ENCODE measurements at regions not wholly inside any gene's neighbourhood (a gene's known extent, or its start where the extent isn't known, plus 50 kb on each side); places are given as distances from the start of the nearest gene placed in this dataset.
"Not testable (repeated sequence)": the region's sequence is repeated elsewhere in the genome, so short reads cannot be mapped to it uniquely, and the experiment has no call there.

- no peak for DNase-seq (ENCODE audit: low read depth)
Observed at GRCh38 chr2:111664275-111664850, 219.6 kb downstream of the ANAPC1 start.

GRCh38 chr2:111665011-111665410 is 219.0 kb downstream of the ANAPC1 start:
- no peak for DNase-seq (ENCODE audit: low read depth)

GRCh38 chr2:111665551-111666116 is 218.4 kb downstream of the ANAPC1 start:
- no peak for DNase-seq (ENCODE audit: low read depth)

DNA sequence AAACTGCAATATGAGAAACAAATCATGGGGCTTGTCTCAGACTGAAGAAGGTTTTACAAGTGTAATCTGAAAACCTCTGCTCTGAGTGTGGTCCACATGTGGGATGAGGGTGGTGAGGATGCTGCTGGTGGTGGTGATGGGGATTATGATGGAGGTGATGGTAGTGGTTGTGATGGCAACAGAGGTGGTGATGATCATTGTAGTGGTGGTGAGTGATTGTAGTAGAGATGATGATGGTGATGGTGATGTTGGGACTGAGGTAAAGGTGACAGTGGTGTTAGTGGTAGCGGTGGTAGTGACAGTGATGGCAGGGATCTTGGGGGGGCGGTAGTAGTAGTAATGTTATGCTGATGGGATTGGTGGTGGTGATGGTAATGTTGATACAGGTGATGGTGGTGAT is 217.8 kb downstream of the ANAPC1 start:
- no peak for DNase-seq (ENCODE audit: low read depth)

DNA sequence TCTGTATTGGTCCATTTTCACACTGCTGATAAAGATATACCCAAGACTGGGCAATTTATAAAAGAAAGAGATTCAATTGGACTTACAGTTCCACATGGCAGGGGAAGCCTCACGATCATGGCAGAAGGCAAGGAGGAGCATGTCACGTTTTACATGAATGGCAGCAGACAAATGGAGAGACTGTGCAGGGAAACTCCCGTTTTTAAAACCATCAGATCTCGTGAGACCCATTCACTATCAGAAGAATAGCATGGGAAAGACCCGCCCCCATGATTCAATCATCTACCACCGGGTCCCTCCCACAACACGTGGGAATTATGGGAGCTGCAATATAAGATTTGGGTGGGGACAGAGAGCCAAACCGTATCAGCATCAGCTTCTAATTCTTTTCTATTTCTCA is 217.0 kb downstream of the ANAPC1 start:
- DNase-seq (ENCODE audit: low read depth), result no peak

DNA sequence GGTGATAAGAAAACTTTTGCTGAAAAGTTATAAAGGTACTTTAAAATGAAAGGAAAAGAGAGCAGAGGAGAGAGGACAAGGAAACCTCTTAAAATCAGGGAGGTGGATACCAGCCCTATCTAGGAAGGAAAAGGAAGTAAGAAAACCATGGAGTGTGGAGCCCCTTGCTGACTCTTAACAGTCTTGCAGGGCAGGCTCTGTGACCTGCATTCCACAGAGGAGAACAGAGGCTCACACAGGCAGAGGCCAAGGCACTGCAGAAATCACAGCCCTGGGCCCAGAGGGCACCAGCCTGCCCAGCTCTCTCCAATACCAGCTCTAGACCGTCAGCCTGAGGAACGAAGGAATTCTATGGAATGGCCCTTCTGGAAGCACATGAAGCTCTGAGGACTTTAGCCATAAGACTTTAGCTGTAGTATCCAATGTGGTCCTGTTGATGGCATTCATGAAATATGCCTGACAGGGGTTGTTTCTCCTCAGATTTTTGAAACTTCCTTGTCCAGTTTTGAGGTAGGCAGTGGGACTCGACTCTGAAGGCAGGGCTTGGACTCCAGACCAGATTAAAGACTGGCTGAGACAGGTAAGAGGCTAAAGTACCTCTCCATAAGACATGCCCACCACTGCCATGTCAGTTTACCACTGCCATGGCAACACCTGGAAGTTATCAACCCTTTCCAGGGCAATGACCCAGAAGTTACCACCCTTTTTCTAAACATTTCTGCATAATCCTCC is 216.3 kb downstream of the ANAPC1 start:
- DNase-seq (ENCODE audit: low read depth), result peak; percentile 78

DNA sequence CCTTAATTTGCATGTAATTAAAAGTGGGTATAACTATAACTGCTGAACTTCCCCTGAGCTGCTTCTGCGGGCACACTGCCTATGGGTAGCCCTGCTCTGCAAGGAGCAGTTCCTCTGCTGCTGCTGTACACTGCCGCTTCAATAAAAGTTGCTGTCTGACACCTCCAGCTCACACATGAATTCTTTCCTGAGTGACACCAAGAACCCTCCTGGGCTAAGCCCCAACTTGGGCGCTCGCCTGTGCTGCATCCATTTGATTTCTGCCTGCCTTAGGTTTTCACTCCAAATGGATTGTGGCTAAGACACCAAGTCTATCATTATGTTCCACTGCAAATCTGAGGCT is 215.7 kb downstream of the ANAPC1 start:
- no peak for DNase-seq (ENCODE audit: low read depth)

DNA sequence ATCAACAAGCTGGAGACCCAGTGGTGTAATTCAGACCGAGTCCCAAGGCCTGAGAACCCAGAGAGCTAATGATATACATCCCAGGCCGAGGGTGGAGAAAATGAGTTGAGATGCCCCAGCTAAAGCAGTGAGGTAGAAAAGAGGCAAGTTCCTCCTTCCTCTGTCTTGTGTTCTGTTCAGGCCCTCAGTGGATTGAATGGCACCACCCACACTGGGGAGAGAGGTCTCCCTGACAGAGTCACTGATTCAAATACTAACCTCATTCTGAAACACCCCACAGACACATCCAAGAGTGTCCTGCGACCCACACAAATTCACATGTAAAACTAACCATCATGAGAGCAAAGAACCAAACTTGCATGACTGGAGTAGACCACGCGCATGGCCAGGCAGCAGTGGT is 215.3 kb downstream of the ANAPC1 start:
- DNase-seq (ENCODE audit: low read depth), result no peak

DNA sequence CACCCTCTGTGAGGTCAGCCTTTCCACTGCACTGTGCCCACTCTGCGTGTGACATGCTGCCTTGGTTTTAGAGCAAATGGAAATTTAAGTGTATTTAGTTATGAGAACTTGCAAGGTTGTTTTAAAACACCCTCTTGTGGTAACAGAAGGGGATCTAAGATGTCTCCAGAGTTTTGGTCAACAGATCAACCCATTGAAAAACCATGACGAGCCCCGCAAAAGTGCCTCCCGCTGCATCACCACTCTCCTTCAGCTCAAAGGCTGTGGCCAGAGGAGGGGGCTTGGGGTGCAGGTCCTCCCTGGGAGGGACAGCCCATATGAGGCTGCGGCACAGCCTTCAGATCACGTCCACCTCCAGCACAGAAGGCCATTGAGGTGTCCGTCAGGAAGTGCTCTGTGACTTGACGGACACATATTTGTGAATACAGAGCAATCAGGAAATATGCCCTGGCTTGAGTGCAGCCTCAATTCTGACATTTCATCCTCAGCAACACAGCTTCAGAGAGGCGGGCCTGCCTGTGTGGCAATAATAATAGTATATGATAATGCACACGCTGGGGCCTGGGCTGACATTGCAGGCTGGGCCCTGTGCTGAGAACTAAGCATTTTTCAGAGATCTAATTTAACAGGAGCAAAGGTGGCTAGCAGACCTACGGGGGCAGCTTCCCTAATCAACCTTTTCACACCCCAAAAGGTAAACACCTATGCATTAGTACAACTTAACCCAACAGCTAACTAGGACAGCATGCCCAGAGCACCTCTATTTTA is 213.9 kb downstream of the ANAPC1 start:
- DNase-seq (ENCODE audit: low read depth), result no peak

DNA sequence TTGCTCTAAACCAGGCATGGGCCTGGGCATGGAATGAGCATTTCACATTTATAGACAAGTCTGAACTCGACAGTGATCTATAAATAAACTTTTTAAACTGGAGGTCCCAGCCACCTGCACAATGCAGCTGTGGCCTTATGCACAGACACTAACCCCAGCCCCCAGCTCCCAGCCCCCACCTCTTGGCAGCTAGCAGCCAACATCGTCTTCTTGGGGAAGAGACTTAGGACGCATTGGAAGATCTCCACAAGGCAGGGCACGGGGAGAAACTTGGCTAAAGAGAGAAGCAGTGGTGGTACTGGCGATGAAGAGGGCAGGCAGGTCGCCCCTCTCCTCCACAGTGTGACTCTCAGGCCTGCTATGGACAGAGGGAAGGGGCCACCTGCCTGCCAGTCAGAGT is 213.2 kb downstream of the ANAPC1 start:
- no peak for DNase-seq (ENCODE audit: low read depth)

DNA sequence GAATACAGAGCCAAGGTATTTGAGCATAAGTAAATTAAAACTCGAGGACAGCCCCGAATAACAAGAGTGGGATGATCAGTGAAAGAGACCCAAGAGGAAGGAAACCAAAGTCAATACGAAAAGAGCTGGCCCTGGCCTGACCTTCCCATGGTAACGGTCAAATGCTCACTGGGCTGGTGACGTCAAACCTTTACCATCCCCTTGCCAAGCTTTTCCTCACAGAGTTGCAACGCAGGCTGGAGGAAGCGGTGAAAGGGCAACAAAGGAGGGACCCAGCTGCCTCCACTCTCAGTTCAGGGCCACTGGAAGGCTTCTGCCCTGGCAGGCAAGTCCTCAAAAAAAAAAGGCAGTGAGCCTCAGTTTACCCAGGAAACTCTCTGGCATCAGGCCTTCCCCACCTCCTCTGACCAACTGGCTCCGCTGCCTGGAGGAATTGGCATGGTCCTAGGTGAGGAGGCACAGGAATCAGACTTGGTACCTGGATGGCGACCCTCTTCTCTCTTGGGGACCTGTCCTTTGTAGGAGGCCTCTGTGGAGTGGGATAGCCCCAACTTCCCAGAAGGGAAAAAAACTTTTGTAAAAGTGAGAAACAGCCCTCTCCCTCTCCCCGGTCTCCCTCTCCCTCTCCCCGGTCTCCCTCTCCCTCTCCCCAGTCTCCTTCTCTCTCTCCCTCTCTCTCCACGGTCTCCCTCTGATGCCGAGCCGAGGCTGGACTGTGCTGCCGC is 212.4 kb downstream of the ANAPC1 start:
- DNase-seq (ENCODE audit: low read depth), result no peak

DNA sequence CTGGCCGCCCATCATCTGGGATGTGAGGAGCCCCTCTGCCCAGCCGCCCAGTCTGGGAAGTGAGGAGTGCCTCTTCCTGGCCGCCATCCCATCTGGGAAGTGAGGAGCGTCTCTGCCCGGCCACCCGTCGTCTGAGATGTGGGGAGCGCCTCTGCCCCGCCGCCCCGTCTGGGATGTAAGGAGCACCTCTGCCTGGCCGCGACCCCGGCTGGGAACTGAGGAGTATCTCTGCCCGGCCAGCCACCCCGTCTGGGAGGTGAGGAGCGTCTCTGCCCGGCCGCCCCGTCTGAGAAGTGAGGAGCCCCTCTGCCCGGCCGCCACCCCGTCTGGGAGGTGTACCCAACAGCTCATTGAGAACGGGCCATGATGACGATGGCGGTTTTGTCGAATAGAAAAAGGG is 211.4 kb downstream of the ANAPC1 start:
- DNase-seq (ENCODE audit: low read depth), result not testable (repeated sequence)

- no peak for DNase-seq (ENCODE audit: low read depth)
Observed at GRCh38 chr2:111673526-111673925, 210.5 kb downstream of the ANAPC1 start.

DNA sequence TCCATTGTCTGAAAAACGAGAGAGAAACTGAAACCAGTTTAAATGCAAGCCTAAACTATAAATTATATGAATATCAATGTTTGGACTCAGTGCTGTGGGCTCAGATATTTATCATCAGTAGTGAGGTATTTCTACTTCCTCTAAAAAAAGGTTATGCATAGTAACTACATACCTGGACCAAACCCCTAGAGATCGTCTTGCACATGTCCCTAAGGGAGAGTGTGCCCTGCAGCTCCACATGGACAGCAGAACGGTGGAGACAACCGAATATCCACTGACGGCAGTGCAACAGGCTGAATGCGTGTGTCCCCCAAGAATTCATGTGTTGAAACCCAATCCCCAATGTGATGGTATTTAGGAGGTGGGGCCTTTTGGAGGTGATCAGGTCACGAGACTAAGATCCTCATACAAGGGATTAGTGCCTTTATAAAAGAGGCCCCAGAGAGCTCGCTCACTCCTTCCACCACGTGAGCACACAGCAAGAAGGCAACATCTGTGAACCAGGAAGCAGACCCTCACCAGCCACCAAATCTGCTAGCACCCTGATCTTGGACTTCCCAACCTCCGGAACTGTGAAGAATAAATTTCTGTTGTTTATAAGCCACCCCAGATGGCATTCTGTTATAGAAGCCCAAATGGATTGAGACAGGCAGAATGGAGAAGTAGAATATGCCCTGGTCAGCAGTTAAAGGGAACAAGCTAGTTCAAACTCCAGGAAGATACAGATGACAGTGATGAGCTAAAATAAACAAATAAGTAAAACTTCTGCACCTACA is 208.4 kb downstream of the ANAPC1 start:
- no peak for DNase-seq (ENCODE audit: low read depth)

GRCh38 chr2:111676291-111676822 is 207.6 kb downstream of the ANAPC1 start:
- DNase-seq (ENCODE audit: low read depth), result peak; percentile 54

DNA sequence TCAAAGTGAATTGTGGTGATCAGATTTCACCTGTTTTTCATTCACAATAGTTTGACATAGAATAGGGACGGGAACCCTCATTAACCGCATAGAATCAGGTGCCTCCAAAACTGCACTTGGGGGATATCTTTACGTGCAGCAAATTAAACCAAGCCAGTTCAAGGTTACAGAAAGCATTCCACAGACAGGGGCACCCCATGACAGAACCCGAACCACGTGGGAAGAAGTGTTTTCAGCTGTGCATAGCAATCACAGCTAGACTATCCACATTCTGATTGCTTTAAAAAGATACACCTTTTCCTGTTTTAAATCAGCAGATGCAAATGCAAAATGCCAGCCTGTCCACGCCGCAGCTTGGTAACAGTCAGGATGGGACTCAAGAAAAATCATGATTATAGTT is 205.8 kb downstream of the ANAPC1 start:
- DNase-seq (ENCODE audit: low read depth), result no peak

GRCh38 chr2:111678651-111679050 is 205.3 kb downstream of the ANAPC1 start:
- DNase-seq (ENCODE audit: low read depth), result peak; percentile 57

DNA sequence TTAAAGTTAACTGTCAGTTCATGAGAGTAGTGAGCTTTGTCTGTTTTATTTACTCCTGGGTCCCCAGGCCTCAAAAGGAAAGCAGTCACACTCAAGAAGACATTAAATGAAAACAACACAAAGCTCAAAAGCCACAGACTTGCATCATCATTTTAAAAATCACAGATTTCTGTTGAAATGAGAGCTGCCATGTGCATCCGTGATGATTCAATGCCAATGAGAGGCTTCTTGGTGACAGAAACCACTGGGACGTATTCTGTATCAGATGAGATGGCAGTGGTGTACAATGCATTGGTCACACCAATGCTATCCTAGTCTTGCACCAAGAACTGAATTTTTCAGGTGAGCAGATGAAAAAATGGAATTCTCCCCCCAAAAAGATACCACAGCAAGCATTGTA is 204.8 kb downstream of the ANAPC1 start:
- peak; percentile 70 for DNase-seq (ENCODE audit: low read depth)

DNA sequence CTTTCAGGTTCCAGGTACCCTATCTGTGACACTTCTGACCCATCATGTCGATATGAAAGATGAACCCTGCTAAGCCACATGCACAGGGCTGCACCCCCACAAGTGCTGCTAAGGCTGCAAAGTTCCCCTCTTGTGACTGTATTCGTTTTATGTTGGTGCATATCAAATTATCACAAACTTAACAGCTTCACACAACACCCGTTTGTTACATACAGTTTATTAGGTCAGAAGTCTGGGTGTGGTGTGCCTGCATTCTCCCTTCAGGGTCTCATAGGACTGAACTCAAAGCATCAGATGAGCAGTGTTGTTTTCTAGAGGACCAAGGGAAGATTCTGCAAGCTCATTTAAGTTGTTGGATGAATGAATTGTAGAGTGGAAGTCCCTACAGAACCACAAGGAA is 199.4 kb downstream of the ANAPC1 start:
- DNase-seq (ENCODE audit: low read depth), result no peak

- DNase-seq (ENCODE audit: low read depth), result no peak
Observed at GRCh38 chr2:111685342-111685741, 198.7 kb downstream of the ANAPC1 start.

DNA sequence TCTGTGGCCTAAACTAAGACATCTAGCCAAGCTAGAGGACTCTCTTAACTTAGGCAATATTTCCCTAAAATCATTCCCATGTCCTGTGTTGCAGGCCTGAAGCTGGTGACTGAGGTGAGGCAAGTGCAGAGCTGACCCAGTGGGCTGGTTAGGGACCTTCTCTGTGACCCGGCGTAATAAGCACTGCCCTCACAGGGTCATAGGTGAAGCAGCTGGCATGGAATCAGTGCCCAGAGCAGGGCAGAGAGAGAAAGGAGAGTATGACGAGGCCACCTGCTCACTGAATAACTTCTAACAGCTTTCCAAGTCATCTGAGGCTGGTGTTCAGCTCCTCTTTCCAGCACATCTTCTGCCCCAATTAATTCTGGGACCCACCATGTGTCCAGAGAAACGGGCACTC is 197.0 kb downstream of the ANAPC1 start:
- DNase-seq (ENCODE audit: low read depth), result no peak
